ENCODE measurements at regions not wholly inside any gene's neighbourhood (a gene's known extent, or its start where the extent isn't known, plus 50 kb on each side); places are given as distances from the start of the nearest gene placed in this dataset.

DNA sequence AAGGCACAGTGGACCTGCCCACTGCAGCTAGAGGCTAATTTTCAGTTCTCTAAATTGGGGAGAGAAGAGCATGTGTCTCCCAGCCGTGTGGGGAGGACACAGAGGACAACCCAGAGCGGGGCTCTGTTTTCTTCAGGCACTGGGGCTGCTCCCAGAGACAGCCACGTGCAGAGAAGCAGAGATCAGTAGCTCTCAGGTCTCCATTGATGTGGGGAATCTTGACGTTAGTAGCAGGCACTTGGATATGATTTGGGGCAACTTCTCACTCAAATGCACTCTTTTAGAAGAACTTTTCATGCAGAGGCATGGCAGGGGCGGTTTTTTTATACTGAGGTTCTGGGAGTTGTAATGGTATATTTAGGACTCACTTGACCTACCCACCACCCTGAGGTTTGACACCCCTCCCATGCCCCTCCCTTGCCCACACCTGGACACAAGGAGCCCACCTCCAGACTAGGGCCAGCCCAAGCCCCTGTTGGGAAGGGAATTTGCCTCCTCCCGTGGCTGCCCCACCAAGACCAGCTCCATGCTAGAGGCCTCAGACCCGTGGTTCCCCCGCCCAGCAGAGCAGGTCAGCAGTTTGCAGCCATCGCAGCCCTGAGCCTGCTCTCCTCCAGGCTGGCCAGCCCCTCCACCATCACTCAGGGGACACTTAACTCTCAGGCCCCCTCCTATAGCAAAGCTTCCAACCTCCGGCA, 94.2 kb upstream of the RTL6 start:
- no peak for DNase-seq (ENCODE audit: low spot score)

DNA sequence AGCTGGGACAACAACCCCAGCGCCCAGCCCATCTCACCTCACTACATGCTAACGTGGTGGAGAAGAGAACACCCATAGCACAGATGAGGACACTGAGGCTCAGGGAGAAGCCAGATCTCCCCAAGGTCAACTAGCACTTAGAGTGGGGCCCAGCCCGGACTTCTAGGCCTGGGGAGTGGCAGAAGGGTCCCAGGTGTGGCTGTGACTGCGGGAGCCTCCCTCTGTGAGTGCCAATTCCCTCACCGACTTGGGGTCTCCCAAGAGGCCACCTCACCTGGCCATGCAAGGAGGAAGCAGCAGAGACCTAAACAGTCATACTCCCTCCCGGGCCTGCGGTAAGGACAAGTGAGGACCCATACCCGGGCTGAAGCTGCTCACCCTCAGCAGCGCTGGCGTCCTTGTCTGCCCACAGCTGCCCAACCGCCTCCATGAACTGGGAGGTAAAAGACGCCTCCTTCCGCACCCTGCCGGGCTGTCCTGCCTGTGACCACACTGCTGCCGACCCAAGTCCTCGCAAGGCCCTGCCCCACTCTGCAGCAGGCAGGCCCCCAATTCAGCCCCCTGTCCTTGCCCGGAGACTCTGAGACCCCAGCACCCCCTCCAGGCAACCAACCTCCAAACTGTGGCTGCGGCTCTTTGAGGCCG, 93.2 kb upstream of the RTL6 start:
- no peak for DNase-seq (ENCODE audit: low spot score)

GRCh38 chr22:44590291-44590690, 92.3 kb upstream of the RTL6 start:
- no peak for DNase-seq (ENCODE audit: low spot score)

DNA sequence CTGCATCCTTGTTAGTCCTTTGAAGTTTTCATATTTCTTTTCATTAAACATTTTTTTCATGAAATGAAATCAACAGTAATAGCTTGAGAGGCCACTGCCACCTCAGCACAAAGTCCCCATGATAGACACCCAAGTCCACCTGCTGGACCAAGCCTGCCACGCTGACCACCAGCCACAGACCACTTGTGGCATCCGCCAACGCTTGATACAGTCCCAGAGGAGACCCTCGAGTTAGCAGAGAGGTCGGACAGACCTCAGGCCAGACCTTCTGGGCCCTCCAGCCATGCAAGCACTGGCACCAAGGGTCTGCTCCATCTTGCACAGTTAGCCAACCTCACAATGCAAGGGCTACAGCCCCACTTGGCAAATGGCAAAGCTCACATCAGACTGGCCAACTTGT, 91.8 kb upstream of the RTL6 start:
- no peak for DNase-seq (ENCODE audit: low spot score)

GRCh38 chr22:44588348-44588747, 90.3 kb upstream of the RTL6 start:
- no peak for DNase-seq (ENCODE audit: low spot score)

- DNase-seq (ENCODE audit: low spot score), result no peak
These were observed 89.8 kb upstream of the RTL6 start for GRCh38 chr22:44587737-44588310.

DNA sequence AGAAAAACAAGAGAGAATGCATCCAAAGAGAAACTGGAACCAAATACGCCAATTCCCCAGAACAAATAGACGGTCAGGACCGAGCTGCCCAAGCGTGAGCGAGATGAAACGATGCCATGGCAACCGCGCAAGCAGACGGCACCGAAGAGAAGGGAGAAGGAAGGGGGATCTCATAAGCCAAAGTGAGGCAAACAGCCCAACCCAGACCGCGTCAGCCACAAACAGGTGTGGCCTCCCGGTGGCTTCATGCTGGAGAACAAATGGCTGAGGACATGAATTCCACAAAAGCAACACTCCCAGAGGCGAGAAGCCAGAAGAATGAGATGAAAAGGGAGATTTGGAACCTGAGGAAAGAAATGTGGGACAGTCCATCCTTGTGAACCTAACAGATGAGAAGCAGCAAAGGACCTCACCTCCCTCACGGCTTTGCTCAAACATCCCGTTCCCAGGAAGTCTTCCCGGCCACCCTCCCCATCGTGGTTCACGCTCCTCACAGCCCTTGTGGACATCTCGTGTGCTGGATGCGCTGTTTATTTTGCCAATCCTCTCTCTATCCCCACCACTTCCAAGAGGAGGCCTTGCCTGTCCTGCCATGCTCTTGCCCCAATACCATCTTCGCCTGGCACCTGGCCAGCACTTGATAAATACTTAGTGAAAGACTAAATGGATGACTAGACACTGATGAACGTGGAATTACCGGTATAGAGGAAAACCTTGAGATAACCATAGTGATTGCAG, 89.1 kb upstream of the RTL6 start:
- no peak for DNase-seq (ENCODE audit: low spot score)

GRCh38 chr22:44586351-44586990, 88.4 kb upstream of the RTL6 start:
- no peak for DNase-seq (ENCODE audit: low spot score)

DNA sequence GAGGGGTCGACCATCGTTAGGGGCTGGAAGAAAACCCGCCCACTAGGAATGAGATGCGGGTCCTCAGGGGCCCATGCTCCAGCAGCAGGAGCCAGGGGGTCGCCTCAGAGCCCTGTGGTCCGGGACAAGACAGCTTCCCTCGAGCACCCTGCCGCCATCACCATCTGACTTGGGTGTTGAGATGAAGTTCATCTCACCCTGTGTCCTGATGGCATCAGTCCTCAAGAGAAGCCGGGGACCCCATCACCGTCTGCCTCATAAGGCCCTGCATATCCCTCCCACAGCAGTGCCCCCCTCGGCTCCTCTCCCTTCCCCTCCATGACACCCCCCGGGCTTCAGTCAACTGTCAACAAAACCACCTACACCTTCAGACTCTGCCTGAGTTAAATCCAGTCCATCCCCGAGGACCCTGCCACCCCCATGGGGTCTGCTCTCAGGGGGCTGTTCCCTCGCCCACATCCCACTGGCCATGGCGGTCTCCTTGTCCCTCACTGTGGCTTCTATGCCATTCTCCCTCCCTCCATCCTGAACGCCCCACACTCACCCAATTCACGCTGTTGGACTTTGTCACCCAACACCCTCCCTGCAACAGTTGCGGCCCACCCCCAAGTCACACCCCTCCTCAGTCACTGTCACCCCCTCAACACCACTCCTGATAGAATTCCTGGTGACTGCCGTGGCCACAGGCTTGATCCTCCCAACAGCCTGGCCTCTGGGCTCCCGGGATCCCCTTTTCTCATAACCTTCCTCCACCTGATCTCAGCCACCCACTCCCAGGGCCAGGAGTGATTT, 87.7 kb upstream of the RTL6 start:
- DNase-seq (ENCODE audit: low spot score), result no peak

DNA sequence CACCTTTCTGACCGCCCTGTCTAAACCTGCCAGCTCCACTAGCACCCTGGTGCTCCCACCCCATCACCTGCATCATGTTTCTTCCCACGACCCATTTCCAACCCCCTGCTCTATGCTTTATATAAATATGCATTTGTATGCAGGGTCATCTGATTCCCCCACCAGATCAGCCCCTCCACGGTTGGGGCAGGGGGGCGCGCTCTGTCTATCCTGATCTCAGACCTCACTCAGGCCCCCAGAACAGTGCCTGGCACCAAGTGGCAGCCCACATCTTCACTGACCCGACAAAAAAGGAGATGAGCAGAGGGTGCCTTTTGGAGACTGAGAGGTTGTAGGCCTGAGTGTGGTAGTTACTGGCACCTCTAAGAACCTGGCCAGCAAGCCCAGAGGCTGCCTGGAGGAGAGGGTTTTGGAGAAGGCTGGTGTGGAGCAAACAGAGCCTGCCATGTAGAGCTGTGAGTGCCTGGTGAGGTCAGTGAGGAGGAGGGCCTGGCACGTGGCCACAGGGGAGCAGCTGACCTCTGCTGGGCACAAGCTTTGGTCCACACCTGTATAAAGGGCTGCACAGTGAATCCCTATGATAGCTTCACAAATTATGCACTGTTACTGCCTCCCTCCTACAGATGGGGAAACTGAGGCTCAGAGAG, 86.3 kb upstream of the RTL6 start:
- DNase-seq (ENCODE audit: low spot score), result no peak

DNA sequence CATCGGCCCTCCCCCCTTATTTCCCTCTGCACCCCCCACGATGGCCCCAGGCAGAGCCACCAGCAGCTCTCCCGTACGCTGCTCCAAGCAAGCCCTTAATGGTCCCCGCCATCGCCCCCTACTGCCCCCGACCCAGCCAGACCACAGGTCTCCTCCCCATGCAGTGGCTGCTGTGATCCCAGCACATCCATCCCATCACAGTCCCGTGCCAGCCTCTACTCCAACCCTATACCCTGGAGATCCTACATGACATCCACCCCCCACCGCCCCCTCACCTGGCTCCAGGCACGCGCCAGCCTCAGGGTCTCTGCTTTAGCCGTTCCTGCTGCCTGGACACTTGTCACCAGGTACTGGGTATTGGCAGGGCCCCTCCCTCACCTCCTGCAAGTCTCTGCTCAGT, 85.8 kb upstream of the RTL6 start:
- no peak for DNase-seq (ENCODE audit: low spot score)

DNA sequence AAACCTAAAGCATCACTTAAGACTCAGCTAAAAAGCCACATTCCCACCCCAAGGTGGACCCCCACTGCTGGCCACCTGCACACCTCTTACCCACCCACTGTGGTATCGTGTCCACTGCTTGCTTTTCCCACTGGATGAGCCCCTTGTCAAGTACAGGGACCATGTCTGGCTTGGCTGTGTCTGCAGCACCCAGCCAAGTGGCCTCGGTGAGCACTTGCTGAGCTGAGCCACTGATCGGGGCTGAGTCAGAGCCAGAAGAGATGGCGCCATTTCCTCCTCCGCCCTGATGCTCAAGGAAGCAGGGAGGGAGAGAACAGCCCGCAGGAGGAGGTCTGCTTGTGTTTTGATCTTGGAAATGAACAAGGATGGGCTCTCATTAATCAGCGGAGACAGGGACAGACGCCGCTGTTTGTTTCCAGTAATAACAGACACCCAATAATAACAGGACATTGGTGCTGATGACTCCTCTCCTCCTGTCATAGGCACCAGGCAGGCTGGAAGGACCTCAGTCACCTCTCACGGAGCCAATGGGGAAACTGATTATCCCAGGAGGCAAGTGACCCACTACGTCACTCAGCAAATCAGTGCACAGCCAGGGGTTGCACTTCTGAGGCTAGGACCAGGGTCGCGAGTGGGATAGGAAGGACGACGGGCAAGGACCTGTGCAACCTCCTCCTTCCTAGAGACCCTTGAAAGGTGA, 85.2 kb upstream of the RTL6 start:
- no peak for DNase-seq (ENCODE audit: low spot score)

DNA sequence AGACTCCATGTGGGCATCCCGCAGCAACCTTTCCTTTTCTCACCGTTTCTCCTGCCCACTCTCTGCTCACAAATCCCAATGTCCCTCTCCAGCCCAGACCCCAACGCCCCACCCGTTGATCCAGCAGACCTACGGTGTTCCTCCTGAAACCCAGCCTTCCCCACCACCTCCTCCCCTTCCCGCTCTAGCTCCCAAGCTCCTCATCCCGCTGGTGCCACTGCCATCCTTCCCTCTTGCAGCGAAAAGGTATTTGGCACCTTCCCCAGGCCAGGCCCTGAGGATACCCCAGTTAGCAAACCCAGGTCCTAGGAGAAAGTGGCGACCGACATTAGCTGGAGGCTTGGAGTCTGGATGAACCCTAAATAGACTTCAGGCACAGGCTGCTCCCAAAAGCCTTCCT, 84.0 kb upstream of the RTL6 start:
- no peak for DNase-seq (ENCODE audit: low spot score)

DNA sequence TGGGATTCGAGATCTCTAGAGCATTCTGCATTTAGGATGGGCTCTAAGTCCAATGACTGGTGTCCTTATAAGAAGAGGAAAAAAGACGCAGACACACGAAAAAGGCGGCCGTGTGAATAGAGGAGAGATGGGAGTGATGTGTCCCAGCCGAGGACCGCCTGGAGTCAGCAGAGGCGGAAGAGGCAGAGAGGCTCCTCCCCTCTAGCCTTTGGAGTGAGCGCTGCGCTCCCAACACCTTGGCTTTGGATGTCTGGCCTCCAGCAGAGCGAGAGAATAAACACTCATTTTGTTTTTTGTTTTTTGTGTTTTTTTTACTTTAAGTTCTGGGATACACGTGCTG, 83.0 kb upstream of the RTL6 start:
- no peak for DNase-seq (ENCODE audit: low spot score)

DNA sequence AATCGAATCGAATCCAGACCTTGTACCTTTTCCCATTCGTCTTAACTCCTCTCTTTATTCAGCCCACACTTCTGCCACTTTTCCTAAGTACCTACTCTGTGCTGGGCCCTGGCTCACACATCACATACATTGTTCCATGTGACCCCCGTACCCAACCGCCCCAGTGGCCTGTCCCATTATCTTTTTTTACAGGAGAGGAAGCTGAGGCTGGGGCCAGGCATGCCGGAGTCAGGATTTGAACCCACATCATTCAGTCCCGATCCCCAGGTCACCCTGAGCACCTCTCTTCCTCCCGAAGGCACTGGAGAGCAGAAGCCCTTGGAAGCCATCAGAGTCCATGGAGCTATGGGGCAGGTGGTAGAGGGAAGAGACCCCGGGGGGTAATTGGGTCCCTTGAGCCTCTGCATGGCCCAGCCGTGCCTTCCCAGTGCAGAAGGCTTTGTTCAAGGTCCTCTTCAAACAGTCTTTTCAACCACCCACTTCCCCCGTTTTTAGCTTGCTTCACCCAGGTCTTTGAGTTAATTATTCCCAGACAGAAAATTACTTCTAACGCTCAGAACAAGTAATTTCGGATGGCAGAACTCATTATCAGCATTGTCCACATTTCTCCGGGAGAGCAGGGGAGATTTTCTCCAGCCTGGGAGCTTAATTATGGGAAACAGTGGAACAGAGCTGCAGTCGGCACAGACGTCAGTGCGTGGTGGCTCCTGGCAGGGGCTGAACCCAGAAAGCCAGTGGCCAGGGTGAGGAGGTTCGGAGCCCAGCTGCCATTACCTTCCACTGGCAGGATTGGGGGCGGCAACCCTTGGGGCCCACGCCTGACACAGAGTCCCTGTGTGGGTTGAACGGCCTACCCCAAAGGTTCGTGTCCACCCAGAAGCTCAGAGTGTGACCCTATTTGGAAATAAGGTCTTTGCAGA, 82.4 kb upstream of the RTL6 start:
- no peak for DNase-seq (ENCODE audit: low spot score)

DNA sequence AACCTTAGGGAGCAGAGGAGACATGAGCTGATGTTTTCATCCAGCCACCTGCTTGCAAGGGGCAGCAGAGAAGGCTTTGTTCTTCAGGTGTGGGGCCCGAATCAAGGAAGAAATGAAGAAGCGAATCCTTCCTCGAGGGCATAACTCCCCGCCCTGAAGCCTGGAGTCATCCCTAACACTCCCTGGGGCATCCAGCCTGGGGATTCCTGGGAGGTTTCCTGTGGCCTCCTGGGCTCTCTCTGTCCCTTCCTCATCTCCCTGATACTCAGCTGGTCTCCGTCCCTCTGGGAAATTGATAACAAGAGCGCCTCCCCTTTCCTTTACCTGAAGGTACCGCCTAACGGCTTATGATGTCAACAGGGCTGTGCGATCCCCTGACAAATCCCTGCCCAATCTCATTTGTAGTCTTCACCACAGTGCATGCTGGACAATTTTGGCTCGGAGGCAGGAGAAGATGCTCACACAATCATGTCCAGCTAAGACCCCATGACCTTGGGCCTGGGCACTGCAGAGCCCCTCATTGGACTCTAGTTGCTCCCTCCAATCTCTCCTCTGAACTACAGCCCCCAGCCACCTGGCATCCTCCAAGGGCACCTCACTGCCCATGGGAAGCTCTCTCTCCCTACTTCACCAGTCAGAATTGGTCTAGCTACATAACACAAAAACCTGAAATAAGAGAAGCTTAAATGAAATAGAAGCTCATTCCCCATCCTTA, 80.6 kb upstream of the RTL6 start:
- DNase-seq (ENCODE audit: low spot score), result no peak

- DNase-seq (ENCODE audit: low spot score), result no peak
These were observed 80.1 kb upstream of the RTL6 start for GRCh38 chr22:44578110-44578457.

DNA sequence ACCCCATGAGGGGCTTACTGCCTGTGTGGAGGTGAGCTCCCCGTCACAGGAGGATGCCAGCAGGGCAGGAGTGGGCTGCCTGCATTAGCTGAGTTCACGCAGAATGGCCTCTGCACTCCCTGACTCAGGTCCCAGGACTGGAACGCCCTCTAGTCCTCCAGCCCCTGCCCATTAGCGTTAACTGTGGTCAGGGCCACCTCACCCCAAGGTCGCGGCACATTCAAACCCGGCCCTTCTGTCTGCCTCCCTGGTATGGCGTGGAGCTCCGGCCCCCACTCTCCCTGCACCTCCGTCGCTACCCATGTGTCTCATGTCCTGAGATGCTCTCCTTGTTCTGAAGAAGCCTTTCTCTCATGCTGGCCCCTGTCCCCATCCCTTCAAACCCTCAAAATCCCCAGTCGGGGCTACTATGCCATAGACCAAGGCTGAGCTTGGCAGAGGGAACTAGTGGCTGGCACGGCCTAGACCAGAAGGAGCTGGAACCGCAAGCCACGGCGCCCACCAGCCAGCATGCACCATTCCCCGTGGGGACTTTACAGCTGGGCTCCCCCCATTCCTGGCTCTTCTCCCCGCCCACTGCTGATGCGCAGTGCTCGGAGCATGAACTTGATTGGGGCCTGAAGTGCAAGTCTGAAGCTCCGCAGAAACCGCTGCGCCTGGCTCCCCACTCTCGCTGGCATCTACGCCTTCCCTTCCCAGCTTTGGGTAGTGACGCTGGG, 79.5 kb upstream of the RTL6 start:
- DNase-seq (ENCODE audit: low spot score), result no peak

Data from H4 (cell line).